Astrocyte (in vitro differentiated cells and primary cell): ENCODE measurements at regions not wholly inside any gene's neighbourhood (a gene's known extent, or its start where the extent isn't known, plus 50 kb on each side); places are given as distances from the start of the nearest gene placed in this dataset.

Experiments
- CTCF ChIP-seq: IDR thresholded peaks from 2 replicates; pipeline ENCODE4 v1.5.1; 2011; ENCODE audit warnings: low read depth, mild to moderate bottlenecking, inconsistent platforms, low read length, moderate library complexity; ENCODE audit not compliant: insufficient read depth
- EZH2 ChIP-seq: IDR thresholded peaks from 2 replicates; pipeline ENCODE4 v1.6.1; 2012; ENCODE audit warnings: mild to moderate bottlenecking, low read length, inconsistent platforms; ENCODE audit not compliant: insufficient read depth

- TF ChIP-seq CTCF (no peak), EZH2 (no peak)
Measured at GRCh38 chr22:25489947-25490346, 74.5 kb upstream of the GRK3 start.
